HG03039 (cell line): ENCODE measurements at regions not wholly inside any gene's neighbourhood (a gene's known extent, or its start where the extent isn't known, plus 50 kb on each side); places are given as distances from the start of the nearest gene placed in this dataset.
"Not testable (repeated sequence)": the region's sequence is repeated elsewhere in the genome, so short reads cannot be mapped to it uniquely, and the experiment has no call there.

Experiments
- ATAC-seq: cut with Tn5 transposase; IDR thresholded peaks from one replicate; pipeline ENCODE4 v1.9.1; 2021; ENCODE audit warnings: mild to moderate bottlenecking, moderate library complexity; ENCODE audit not compliant: unreplicated experiment

- ATAC-seq = no peak
Measured at GRCh38 chr1:56285554-56286402, 293.6 kb downstream of the PLPP3 start.

- no peak for ATAC-seq
Measured at GRCh38 chr1:56284928-56285327, 294.4 kb downstream of the PLPP3 start.

- ATAC-seq = no peak
Measured at GRCh38 chr1:56278061-56278460, 301.3 kb downstream of the PLPP3 start.

- no peak for ATAC-seq
Measured at GRCh38 chr1:56268519-56269140, 310.7 kb downstream of the PLPP3 start.

GRCh38 chr1:56267611-56268010 is 311.8 kb downstream of the PLPP3 start:
- ATAC-seq = no peak

- ATAC-seq = no peak
Measured at GRCh38 chr1:56266359-56266758, 313.0 kb downstream of the PLPP3 start.

- no peak for ATAC-seq
Measured at GRCh38 chr1:56265216-56265615, 314.1 kb downstream of the PLPP3 start.

- ATAC-seq = no peak
Measured at GRCh38 chr1:56263908-56264307, 315.5 kb downstream of the PLPP3 start.

GRCh38 chr1:56258371-56258770 is 321.0 kb downstream of the PLPP3 start:
- ATAC-seq = no peak

GRCh38 chr1:56257726-56258125 is 321.6 kb downstream of the PLPP3 start:
- ATAC-seq = no peak

GRCh38 chr1:56256153-56257000 is 323.0 kb downstream of the PLPP3 start:
- no peak for ATAC-seq

- no peak for ATAC-seq
Measured at GRCh38 chr1:56255516-56256152, 323.7 kb downstream of the PLPP3 start.

- no peak for ATAC-seq
Measured at GRCh38 chr1:56254130-56254529, 325.2 kb downstream of the PLPP3 start.

- no peak for ATAC-seq
Measured at GRCh38 chr1:56250809-56251208, 328.6 kb downstream of the PLPP3 start.

- no peak for ATAC-seq
Measured at GRCh38 chr1:56249234-56249633, 330.1 kb downstream of the PLPP3 start.

- no peak for ATAC-seq
Measured at GRCh38 chr1:56248138-56248537, 331.2 kb downstream of the PLPP3 start.

GRCh38 chr1:56246726-56247125 is 332.6 kb downstream of the PLPP3 start:
- not testable (repeated sequence) for ATAC-seq

- no peak for ATAC-seq
Measured at GRCh38 chr1:56240400-56240799, 339.0 kb downstream of the PLPP3 start.

- ATAC-seq = no peak
Measured at GRCh38 chr1:56237491-56238064, 341.8 kb downstream of the PLPP3 start.

- no peak for ATAC-seq
Measured at GRCh38 chr1:56236688-56237087, 342.7 kb downstream of the PLPP3 start.
